NCI-H1436 (cell line): ENCODE measurements at regions not wholly inside any gene's neighbourhood (a gene's known extent, or its start where the extent isn't known, plus 50 kb on each side); places are given as distances from the start of the nearest gene placed in this dataset.
"Not testable (repeated sequence)": the region's sequence is repeated elsewhere in the genome, so short reads cannot be mapped to it uniquely, and the experiment has no call there.

Source experiments
- DNase-seq: peaks from one replicate; lab custom pipeline; 2025; lab: John Stamatoyannopoulos, UW

- no peak for DNase-seq
These were observed 67.0 kb upstream of the SERP2 start for GRCh38 chr13:44306371-44307192.

- no peak for DNase-seq
These were observed 66.4 kb upstream of the SERP2 start for GRCh38 chr13:44307255-44307654.

GRCh38 chr13:44307844-44308243, 65.8 kb upstream of the SERP2 start:
- no peak for DNase-seq

DNA sequence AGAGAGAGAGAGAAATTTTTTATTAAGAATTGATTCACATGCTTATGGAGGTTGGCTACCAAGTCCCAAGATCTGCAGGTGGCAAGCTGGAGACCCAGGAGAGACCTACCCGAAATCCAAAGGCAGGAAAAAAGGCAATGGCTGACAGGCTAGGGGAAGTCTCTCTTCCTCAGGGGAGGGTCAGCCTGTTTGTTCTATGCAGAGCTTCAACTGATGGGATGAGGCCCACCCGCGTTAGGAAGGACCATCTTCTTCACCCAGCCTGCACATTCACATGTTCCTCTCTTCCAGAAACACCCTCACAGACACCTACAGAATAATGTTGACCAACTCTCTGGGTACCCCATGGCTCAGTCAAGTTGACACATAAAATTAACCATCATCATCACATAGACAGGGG, 65.3 kb upstream of the SERP2 start:
- DNase-seq = no peak

GRCh38 chr13:44309794-44310757, 63.5 kb upstream of the SERP2 start:
- peak; percentile 16 for DNase-seq

DNA sequence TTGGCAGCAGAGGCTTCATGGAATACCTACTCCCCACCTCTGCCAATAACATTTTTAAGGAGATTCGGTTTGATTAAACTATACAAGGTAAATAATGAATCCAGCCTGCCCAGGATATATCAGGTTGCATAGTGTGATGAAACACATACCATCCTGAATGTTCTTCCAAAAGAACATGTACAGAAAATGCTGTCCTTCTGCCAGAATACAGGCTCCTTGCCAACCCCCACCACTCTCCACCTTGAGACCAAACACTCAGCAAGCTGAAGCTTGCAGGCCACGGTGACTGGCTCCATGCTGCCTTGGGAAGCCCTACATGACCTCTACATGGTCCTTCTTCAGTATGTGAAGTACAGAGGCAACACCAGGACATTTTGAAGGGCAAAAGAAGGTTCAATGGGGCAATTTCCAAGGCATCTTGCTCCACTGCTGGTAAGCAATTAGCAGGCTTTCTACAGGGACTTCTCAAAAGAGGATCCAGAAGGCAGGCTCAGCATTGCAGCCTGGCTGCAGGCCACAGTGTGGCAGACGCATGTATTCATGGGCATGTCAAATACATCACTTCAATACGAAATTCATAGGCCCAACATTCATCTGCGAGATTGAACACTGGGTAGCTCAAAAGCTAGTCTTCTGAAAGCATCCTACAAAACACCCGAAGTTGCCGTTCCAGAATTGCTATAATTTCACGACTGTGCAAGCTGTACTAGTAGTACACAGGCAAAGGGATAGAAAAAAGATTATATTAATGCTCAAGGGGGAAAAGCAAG, 62.4 kb upstream of the SERP2 start:
- DNase-seq = no peak

- DNase-seq = no peak
These were observed 61.5 kb upstream of the SERP2 start for GRCh38 chr13:44312131-44312530.

GRCh38 chr13:44312834-44313551, 60.6 kb upstream of the SERP2 start:
- no peak for DNase-seq

DNA sequence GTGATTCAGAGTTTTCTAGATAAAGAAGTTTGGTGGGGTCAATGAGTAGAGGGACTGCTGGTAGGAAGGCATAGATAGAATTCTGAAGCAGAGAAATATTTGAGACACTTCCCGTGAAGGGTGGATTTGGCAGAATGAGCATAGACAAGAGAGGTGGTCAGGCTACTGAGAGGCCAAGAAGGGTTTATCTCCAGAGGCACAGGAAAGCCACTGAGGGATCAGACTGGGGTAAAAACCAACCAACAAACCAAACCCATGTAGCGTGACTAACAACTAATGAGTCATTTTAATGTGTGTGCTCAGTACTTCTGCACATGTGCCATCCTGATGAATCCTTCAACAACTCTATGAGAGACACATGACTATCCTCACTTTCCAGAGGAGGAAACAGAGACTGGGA, 60.0 kb upstream of the SERP2 start:
- no peak for DNase-seq

DNA sequence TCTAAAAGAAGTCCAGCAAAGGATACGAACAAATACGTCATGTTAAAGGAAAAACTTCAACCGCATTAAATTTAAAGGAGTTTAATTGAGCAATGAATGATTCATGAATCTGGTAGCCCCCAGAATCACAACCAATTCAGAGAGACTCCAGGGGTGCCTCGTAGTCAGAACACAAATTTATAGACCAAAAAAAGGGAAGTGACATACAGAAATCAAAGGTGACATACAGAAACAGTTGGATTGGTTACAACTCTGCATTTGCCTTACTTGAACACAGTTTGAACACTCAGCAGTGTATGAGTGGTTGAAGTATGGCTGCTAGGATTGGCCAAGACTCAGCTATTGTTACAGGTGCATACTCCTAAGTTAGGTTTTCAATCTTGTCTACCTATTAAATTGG, 59.5 kb upstream of the SERP2 start:
- not testable (repeated sequence) for DNase-seq

GRCh38 chr13:44317752-44318151, 55.9 kb upstream of the SERP2 start:
- DNase-seq = no peak

DNA sequence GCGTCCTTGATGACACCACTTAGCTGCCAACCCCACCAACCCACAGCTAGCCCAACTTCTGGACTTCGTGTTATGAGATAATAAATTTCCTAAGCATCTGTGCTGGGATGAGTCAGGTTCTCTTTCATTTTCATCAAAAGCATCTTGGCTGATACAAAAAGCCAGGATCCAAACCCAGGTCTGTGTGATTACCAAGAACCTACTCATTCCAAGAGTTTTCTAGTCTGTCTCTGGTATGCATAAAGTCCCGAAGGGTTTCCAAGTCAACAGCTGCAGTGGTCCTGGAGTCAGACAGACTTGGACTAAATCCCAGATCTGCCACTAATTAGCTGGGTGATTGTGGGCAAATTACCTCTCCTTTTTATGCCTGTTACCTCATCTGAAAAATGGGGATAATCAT, 55.5 kb upstream of the SERP2 start:
- peak; percentile 33 for DNase-seq

DNA sequence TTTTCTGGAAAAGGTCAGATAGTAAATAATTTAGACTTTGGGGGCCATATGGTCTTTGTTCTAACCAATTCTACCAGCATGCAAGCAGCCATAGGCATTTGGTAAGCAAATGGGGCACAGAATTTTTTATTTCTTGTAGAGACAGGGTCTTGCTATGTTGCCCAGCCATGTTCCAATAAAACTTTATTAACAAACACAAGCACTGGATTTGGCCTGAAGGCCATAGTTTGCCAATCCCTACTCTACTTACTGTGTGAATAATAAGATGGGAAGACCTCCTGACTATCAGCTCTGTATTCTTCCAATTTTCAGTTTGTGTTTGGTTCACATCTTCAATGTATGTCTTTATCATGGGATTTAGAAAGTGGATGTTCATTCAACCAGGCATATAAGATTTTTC, 53.0 kb upstream of the SERP2 start:
- no peak for DNase-seq

- no peak for DNase-seq
These were observed 51.7 kb upstream of the SERP2 start for GRCh38 chr13:44321961-44322360.

GRCh38 chr13:44322928-44323327, 50.7 kb upstream of the SERP2 start:
- DNase-seq = no peak

- no peak for DNase-seq
These were observed 49.9 kb upstream of the SERP2 start for GRCh38 chr13:44323754-44324153.
